Nephron progenitor cell (in vitro differentiated cells): ENCODE measurements at regions not wholly inside any gene's neighbourhood (a gene's known extent, or its start where the extent isn't known, plus 50 kb on each side); places are given as distances from the start of the nearest gene placed in this dataset.

Experiments used
- DNase-seq: peaks from one replicate; pipeline ENCODE4 v3.0.0; 2021
- H3K27ac Mint-ChIP-seq: 2 replicates; pipeline ENCODE4 v1.8.0; 2021; ENCODE audit warnings: mild to moderate bottlenecking, moderate library complexity, mixed read lengths
- H3K27me3 Mint-ChIP-seq: 2 replicates; pipeline ENCODE4 v1.8.0; 2021; ENCODE audit warnings: mild to moderate bottlenecking, low read depth, mixed read lengths; ENCODE audit not compliant: poor library complexity
- H3K36me3 Mint-ChIP-seq: 2 replicates; pipeline ENCODE4 v1.8.0; 2021; ENCODE audit warnings: low read depth, mixed read lengths
- H3K4me1 Mint-ChIP-seq: 2 replicates; pipeline ENCODE4 v1.8.0; 2021; ENCODE audit warnings: mixed read lengths
- H3K4me3 Mint-ChIP-seq: 2 replicates; pipeline ENCODE4 v1.8.0; 2021; ENCODE audit warnings: mild to moderate bottlenecking, moderate library complexity, mixed read lengths
- H3K9me3 Mint-ChIP-seq: 2 replicates; pipeline ENCODE4 v1.8.0; 2021; ENCODE audit warnings: mild to moderate bottlenecking, moderate library complexity, mixed read lengths
- TF ChIP-seq, protein P1 (sequence below): fragments of 200-600 bp; sonication (generic); IDR thresholded peaks from 2 replicates; pipeline ENCODE4 v1.5.0; 2021; ENCODE audit warnings: antibody characterized with exemption

DNA sequence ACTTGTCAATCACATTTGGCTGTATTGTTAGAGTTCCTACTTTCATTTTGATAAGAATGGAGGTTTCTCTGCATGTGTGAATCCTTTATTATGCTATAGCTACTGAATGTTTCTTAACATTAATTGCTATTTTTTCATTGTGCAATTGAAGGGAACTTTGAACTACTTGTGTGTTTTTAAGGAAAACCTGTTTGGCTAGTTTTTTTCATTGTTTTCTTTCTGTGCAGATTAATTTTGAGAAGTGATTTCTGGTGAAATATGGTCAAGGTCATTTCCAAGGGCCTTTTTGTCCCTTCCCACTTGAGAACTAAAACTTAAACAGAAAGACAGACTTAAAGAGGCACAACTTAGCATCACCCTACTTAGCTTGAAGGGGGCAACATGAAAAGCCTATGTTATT lies 1309.2 kb upstream of the WWC1 start:
- TF ChIP-seq, protein P1, sequence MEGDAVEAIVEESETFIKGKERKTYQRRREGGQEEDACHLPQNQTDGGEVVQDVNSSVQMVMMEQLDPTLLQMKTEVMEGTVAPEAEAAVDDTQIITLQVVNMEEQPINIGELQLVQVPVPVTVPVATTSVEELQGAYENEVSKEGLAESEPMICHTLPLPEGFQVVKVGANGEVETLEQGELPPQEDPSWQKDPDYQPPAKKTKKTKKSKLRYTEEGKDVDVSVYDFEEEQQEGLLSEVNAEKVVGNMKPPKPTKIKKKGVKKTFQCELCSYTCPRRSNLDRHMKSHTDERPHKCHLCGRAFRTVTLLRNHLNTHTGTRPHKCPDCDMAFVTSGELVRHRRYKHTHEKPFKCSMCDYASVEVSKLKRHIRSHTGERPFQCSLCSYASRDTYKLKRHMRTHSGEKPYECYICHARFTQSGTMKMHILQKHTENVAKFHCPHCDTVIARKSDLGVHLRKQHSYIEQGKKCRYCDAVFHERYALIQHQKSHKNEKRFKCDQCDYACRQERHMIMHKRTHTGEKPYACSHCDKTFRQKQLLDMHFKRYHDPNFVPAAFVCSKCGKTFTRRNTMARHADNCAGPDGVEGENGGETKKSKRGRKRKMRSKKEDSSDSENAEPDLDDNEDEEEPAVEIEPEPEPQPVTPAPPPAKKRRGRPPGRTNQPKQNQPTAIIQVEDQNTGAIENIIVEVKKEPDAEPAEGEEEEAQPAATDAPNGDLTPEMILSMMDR: no peak
- no peaks in the 10 kb centered on the region for H3K36me3 Mint-ChIP-seq
- H3K4me3 Mint-ChIP-seq: no peak overlapping the region
- H3K4me1 Mint-ChIP-seq: peaks cover 40% of the 10 kb centered on the region
- no peak for DNase-seq
- no peaks in the 10 kb centered on the region for H3K27me3 Mint-ChIP-seq
- no peak overlapping the region for H3K27ac Mint-ChIP-seq
- H3K9me3 Mint-ChIP-seq: peaks cover 3% of the 10 kb centered on the region

DNA sequence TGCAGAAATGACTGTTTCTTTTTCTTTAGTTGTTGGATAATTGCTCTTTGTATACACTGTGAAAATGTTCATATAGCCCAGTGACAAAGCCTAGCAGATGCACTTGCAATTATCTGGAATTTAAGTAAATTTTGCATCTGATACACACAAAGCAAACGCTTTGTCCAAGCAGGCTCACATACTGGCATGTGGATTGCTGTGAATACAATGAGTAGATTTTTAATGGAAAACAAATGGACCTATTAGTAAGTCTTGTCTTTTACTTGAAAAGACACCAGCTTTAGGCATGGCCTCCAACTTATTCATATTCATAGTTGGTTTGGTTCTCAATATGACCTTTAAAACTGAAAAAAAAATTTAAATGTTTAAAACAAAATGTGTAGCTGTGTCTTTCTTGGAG lies 1299.8 kb upstream of the WWC1 start:
- no peaks in the 10 kb centered on the region for H3K36me3 Mint-ChIP-seq
- peaks cover 3% of the 10 kb centered on the region for H3K27me3 Mint-ChIP-seq
- H3K4me3 Mint-ChIP-seq: no peak overlapping the region
- no peak overlapping the region for H3K27ac Mint-ChIP-seq
- no peaks in the 10 kb centered on the region for H3K9me3 Mint-ChIP-seq
- TF ChIP-seq, protein P1: no peak
- H3K4me1 Mint-ChIP-seq: peaks cover 5% of the 10 kb centered on the region
- no peak for DNase-seq

DNA sequence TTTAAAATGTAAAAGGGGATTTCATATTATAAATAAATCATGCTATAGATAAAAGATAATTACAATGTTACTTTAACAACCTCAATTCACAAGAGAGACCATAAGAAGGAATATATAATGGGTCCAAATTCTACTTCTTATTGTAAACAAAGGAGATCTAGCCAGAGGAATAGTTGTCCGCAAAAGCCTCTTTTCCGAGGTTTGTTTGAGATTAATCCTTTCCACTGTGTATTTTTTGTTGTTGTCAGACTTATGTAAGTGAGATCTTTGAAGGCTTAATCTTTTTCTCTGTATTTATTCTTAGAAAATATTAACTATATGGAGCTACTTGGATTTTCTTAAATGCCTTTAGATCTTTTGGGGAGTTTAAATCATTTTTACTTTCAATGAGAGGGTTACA lies 1299.3 kb upstream of the WWC1 start:
- Mint-ChIP-seq H3K4me1 (peaks cover 5% of the 10 kb centered on the region), H3K27ac (no peak overlapping the region), H3K27me3 (peaks cover 3% of the 10 kb centered on the region), H3K36me3 (no peaks in the 10 kb centered on the region), H3K4me3 (no peak overlapping the region), H3K9me3 (no peaks in the 10 kb centered on the region)
- no peak for DNase-seq
- TF ChIP-seq, protein P1: no peak

DNA sequence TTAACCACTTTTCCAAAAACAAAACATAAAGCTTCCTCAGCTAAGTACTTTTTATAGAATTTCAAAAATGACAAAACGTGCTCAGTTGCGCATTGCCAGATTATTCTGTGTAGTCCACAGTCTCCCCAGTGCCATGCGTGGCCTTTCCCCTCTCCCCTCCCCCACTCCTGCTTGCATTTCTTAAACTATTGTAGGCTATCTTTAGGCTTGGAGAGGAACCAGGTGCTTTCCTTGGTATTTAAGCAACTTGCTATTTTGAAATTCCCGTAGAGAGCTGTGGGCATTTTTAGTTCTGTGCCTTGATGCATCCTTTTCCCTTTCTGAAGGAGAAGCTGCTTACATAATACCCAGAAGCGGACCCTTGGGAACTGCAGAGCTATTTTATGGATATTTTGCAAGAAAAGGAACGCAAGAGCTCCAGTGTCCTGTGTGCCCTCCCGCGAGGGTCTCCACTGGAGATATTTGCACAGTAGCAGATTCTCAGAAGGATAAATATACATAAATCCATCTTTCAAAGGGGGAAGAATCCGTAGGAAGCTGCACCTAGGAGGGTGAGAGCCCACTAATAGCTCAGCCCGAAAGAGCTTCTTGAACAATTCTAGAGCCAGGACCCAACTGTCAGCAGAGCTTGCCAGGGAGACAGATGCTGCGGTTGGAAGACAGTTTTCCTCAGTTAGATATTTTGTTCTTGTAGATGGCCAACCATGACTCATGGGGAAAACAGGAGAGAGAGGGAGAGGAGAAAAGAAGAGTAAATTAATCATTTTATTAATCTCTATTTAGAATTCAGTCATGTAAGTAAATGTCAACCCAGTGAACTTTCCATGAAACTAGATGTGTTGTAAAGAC lies 1298.3 kb upstream of the WWC1 start:
- Mint-ChIP-seq H3K27ac (peak overlapping the region; percentile 2), H3K27me3 (peaks cover 3% of the 10 kb centered on the region), H3K36me3 (no peaks in the 10 kb centered on the region), H3K4me3 (no peak overlapping the region), H3K9me3 (no peaks in the 10 kb centered on the region), H3K4me1 (peaks cover 5% of the 10 kb centered on the region)
- TF ChIP-seq, protein P1: no peak
- no peak for DNase-seq

DNA sequence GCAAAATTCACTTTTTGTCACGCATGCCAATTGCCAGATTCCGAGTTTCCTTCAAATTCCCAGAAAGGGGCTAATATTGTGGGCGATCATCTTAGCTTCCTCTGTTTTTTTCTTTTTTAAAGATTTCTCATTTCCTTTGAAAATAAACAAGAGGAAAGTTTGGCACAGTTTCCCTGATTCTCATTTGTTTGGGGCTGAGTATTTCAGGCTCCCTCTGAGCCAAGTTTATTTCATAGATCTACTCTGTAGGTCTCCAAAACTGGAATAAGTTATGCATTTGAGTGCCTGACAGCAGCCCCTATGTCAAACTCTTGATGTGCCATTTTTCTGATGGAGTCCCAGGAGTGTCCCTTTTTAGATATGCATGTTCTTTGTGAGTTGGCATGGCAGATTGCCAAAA lies 1297.2 kb upstream of the WWC1 start:
- Mint-ChIP-seq H3K36me3 (no peaks in the 10 kb centered on the region), H3K4me3 (no peak overlapping the region)

More for the DNA sequence above, 1297.2 kb upstream of the WWC1 start:
- Mint-ChIP-seq H3K9me3 (no peaks in the 10 kb centered on the region), H3K27ac (no peak overlapping the region), H3K4me1 (peaks cover 5% of the 10 kb centered on the region), H3K27me3 (peaks cover 3% of the 10 kb centered on the region)
- DNase-seq: no peak
- TF ChIP-seq, protein P1: no peak
